ENCODE measurements at regions not wholly inside any gene's neighbourhood (a gene's known extent, or its start where the extent isn't known, plus 50 kb on each side); places are given as distances from the start of the nearest gene placed in this dataset.
"Not testable (repeated sequence)": the region's sequence is repeated elsewhere in the genome, so short reads cannot be mapped to it uniquely, and the experiment has no call there.

DNA sequence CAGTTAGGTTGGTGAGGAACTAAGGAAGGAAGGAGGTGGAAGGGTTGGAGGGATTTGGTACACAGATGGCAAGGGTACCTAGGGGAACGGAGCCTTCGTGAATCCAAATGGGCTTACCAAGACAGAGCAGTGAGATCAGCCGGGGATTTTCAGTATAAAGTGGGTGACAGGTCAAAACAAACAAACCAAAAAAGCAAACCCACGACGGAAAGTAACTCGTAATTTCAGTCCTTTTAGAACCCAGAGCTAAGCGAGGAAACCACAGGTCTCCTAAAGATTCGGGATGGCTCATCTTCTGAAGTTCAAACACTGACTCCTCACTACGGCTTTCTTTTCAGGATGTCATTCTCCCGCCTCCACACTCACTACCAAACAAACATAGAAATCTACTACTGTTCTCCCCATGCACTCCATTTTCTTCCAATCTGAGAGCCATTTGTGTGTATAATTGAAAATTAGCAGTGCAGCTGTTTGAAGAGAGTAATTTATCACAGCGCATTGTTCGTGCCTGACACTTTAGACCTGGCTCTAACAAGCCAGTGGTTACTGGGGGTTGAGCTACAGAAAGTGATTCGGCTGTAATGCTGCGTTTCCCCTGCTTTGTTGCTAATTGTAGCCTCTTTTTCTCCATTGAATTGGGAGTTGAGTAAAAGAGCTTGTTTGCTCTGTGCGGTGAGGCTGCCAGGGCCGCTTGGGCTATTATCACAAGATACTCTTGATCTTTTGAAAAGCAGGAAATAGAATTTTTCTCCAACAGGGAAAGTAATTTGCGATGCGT lies 64.7 kb upstream of the CCDC39 start:
- Histone ChIP-seq H3K4me1 (ENCODE audit: control insufficient read depth, insufficient read depth, low read length, poor library complexity, severe bottlenecking) (no peaks in the 10 kb centered on the region), H3K27ac (ENCODE audit: low read depth, low read length, severe bottlenecking) (no peak overlapping the region), H3K36me3 (ENCODE audit: control insufficient read depth, insufficient read depth, low read length) (no peaks in the 10 kb centered on the region), H3K9me3 (ENCODE audit: control insufficient read depth, low read length) (no peaks in the 10 kb centered on the region), H3K4me3 (ENCODE audit: extremely low read depth, insufficient read depth, low read length, poor library complexity, severe bottlenecking) (no peak overlapping the region)
- 69 to 74% methylated on average over 14 of the region's 18 CpGs for WGBS, 2 experiments (ENCODE audit: insufficient coverage in 2 of 2)

DNA sequence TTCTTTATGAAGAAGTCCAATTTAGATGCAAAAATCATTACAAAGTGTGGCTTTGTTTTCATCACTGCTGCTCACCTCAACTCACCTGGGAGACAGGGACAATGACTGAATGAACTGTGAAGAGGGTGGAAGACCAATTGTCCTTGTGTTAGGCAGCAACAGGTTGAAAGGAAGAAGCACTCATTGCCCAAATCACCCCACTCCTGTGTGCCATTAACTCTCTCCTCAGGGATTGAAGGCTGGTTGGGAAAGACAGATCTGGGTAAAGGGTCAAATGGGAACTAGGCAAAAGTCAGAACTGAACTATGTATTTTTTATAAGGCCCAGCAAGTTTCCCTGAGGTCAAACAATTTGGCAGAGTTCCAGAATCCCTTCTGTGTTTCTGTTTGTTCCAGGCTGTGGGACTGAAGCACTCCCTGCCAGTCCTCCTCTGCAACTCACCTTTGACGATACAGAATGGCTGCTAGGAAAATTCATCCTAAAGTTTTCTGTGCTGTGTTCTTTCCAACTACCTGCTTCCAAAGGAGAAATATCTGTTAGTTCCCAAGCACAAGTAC lies 68.6 kb upstream of the CCDC39 start:
- Histone ChIP-seq H3K9me3 (ENCODE audit: control insufficient read depth, low read length) (no peaks in the 10 kb centered on the region), H3K4me1 (ENCODE audit: control insufficient read depth, insufficient read depth, low read length, poor library complexity, severe bottlenecking) (no peaks in the 10 kb centered on the region), H3K4me3 (ENCODE audit: extremely low read depth, insufficient read depth, low read length, poor library complexity, severe bottlenecking) (no peak overlapping the region), H3K27ac (ENCODE audit: low read depth, low read length, severe bottlenecking) (no peak overlapping the region), H3K36me3 (ENCODE audit: control insufficient read depth, insufficient read depth, low read length) (no peaks in the 10 kb centered on the region)
- 71 to 100% methylated on average over 1 of the region's 1 CpG for WGBS, 2 experiments (ENCODE audit: insufficient coverage in 2 of 2)

DNA sequence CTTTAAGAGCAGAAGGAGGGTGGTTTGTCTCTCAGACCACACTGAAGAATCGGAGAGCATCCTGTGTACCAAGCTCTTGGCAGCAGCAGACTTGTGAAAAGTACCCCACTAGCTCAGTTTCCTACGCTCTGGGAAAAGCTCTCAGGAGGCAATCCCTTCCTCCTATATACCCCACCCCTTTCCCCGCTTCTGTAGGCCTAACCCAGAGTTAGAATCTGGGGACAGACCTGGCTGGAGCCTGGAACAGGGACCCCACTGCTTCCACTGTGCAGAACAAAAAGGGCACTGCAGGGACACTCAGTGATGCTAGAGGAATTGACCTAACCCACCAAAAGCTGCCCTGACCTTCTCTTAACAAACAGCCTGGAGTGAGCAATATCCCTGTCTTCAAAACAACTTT lies 70.0 kb upstream of the CCDC39 start:
- Histone ChIP-seq H3K9me3 (ENCODE audit: control insufficient read depth, low read length) (no peaks in the 10 kb centered on the region), H3K27ac (ENCODE audit: low read depth, low read length, severe bottlenecking) (no peak overlapping the region), H3K36me3 (ENCODE audit: control insufficient read depth, insufficient read depth, low read length) (no peaks in the 10 kb centered on the region), H3K4me3 (ENCODE audit: extremely low read depth, insufficient read depth, low read length, poor library complexity, severe bottlenecking) (no peak overlapping the region), H3K4me1 (ENCODE audit: control insufficient read depth, insufficient read depth, low read length, poor library complexity, severe bottlenecking) (no peaks in the 10 kb centered on the region)
- 28% methylated on average over 2 of the region's 3 CpGs; no CpG with 5 or more reads in 1 of the 2 experiments for WGBS, 2 experiments (ENCODE audit: insufficient coverage in 2 of 2)

DNA sequence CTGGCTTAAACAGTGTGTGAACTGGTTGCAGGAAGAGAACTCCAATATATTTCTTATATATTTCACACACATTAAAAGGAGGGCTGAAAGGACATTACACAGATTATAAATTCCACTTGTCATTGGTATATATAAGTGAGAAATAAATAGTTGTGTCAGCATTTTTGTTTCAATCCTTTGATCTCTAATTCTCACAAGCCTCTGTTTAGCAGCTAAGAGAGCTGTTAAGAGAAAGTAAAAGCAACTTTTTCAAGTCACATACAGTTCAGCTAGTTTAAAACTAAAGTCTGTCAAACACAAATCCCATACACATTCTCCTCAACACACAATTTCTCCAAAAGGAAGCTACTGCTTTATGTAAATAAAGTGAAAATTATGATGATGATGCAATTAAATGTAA lies 70.5 kb upstream of the CCDC39 start:
- H3K36me3 ChIP-seq (ENCODE audit: control insufficient read depth, insufficient read depth, low read length) = no peaks in the 10 kb centered on the region
- H3K27ac ChIP-seq (ENCODE audit: low read depth, low read length, severe bottlenecking) = no peak overlapping the region
- H3K4me3 ChIP-seq (ENCODE audit: extremely low read depth, insufficient read depth, low read length, poor library complexity, severe bottlenecking) = no peak overlapping the region
- no peaks in the 10 kb centered on the region for H3K9me3 ChIP-seq (ENCODE audit: control insufficient read depth, low read length)
- no peaks in the 10 kb centered on the region for H3K4me1 ChIP-seq (ENCODE audit: control insufficient read depth, insufficient read depth, low read length, poor library complexity, severe bottlenecking)

DNA sequence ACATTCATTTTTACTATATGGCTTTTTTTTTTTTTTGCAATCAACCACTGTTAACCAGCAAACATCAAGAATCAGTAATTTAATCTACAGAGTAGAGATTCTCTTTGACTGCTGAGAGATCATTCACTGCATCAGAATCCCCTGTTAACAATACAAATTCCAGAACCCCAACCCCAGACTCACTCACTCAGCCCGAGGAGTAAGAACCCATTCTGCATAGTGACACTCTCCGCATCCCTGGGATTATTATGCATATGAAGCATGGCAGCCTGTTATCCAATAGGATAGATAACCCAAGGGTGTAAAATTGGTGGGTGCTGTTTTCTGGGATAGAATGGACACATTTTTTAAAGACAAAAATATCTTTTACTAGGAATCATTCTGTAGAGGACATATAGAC lies 76.3 kb upstream of the CCDC39 start:
- H3K9me3 ChIP-seq (ENCODE audit: control insufficient read depth, low read length) = no peaks in the 10 kb centered on the region
- no peak overlapping the region for H3K27ac ChIP-seq (ENCODE audit: low read depth, low read length, severe bottlenecking)
- H3K36me3 ChIP-seq (ENCODE audit: control insufficient read depth, insufficient read depth, low read length) = no peaks in the 10 kb centered on the region
- no peak overlapping the region for H3K4me3 ChIP-seq (ENCODE audit: extremely low read depth, insufficient read depth, low read length, poor library complexity, severe bottlenecking)
- no peaks in the 10 kb centered on the region for H3K4me1 ChIP-seq (ENCODE audit: control insufficient read depth, insufficient read depth, low read length, poor library complexity, severe bottlenecking)
- WGBS, 2 experiments (ENCODE audit: insufficient coverage in 2 of 2) = no CpG with 5 or more reads among the region's 2 CpGs

DNA sequence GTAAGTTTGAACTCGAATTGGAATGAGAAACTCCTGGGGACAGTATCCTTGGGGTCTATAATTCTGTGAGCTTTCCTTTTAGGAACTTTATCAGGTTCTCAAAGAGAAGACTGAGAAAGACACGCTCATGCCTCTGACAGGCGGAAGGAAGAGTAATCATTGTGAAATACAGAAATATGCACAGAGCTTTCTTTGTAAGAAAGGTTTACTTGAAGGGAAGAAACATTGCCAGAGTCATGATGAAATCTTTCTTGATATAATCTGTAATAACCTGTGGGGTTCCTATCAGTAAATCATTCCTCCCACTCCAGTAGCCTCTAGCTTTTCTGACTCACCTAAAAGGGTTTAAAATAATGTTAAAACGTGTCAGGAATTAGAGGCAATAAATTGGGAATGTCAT lies 83.6 kb upstream of the CCDC39 start:
- H3K27ac ChIP-seq (ENCODE audit: low read depth, low read length, severe bottlenecking) = no peak overlapping the region
- H3K9me3 ChIP-seq (ENCODE audit: control insufficient read depth, low read length) = no peaks in the 10 kb centered on the region
- H3K36me3 ChIP-seq (ENCODE audit: control insufficient read depth, insufficient read depth, low read length) = no peaks in the 10 kb centered on the region
- H3K4me3 ChIP-seq (ENCODE audit: extremely low read depth, insufficient read depth, low read length, poor library complexity, severe bottlenecking) = no peak overlapping the region
- no peaks in the 10 kb centered on the region for H3K4me1 ChIP-seq (ENCODE audit: control insufficient read depth, insufficient read depth, low read length, poor library complexity, severe bottlenecking)
- WGBS, 2 experiments (ENCODE audit: insufficient coverage in 2 of 2) = 80 to 81% methylated on average over 3 of the region's 4 CpGs

DNA sequence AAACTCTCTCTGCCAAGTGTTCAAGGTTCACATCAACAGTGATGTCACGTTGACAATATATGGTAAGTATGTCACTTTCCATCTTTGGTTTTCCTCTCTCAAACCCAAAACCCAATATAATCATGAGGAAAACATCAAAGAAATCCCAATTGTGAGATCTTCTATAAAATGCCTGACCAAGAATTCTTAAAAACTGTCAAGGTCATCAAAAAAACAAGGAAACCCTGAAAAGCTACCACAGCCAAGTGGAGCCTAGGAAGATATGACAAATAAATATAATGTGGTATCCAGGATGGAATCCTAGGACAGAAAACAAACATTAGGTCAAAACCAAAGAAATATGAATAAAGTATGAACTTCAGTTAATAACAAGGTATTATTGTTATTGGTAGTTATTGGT lies 85.2 kb upstream of the CCDC39 start:
- Histone ChIP-seq H3K36me3 (ENCODE audit: control insufficient read depth, insufficient read depth, low read length) (no peaks in the 10 kb centered on the region), H3K27ac (ENCODE audit: low read depth, low read length, severe bottlenecking) (no peak overlapping the region), H3K4me3 (ENCODE audit: extremely low read depth, insufficient read depth, low read length, poor library complexity, severe bottlenecking) (no peak overlapping the region), H3K9me3 (ENCODE audit: control insufficient read depth, low read length) (no peaks in the 10 kb centered on the region), H3K4me1 (ENCODE audit: control insufficient read depth, insufficient read depth, low read length, poor library complexity, severe bottlenecking) (no peaks in the 10 kb centered on the region)
- no CpG with 5 or more reads among the region's 1 CpG for WGBS, 2 experiments (ENCODE audit: insufficient coverage in 2 of 2)

DNA sequence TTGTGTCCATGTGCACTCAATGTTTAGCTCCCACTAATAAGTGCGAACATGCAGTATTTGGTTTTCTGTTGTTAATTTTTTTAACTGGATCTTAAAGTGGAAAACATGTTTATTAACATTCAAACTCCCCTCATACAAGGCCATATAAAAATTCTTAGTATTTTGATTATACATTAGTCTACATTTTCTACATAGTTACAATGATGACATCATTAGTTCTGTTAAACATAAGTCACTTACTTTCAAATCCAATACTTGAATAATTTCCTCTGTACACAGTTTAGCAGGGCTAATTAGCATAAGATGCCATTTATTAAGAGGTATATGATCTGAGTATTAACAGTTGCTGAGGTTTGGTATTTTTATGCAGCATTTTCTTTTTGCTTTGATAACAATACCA lies 91.3 kb upstream of the CCDC39 start:
- WGBS, 2 experiments (ENCODE audit: insufficient coverage in 2 of 2) = no CpG with 5 or more reads among the region's 1 CpG
- no peaks in the 10 kb centered on the region for H3K9me3 ChIP-seq (ENCODE audit: control insufficient read depth, low read length)

DNA sequence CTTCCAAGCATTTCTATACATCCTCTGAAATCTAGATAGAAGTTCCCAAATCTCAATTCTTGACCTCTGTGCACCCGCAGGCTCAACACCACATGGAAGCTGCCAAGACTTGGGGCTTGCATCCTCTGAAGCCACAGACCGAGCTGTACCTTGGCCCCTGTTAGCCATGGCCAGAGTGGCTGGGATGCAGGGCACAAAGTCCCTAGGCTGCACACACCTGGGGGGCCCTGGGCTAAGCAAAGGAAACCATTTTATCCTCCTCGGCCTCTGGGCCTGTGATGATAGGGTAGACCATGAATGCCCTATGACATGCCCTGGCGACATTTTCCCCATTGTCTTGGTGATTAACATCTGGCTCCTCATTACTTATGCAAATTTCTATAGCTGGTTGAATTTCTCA lies 97.1 kb upstream of the CCDC39 start:
- Histone ChIP-seq H3K27ac (ENCODE audit: low read depth, low read length, severe bottlenecking) (no peak overlapping the region), H3K36me3 (ENCODE audit: control insufficient read depth, insufficient read depth, low read length) (no peaks in the 10 kb centered on the region), H3K4me1 (ENCODE audit: control insufficient read depth, insufficient read depth, low read length, poor library complexity, severe bottlenecking) (no peaks in the 10 kb centered on the region), H3K9me3 (ENCODE audit: control insufficient read depth, low read length) (peaks cover 13% of the 10 kb centered on the region), H3K4me3 (ENCODE audit: extremely low read depth, insufficient read depth, low read length, poor library complexity, severe bottlenecking) (no peak overlapping the region)
- 89 to 90% methylated on average over 2 of the region's 4 CpGs for WGBS, 2 experiments (ENCODE audit: insufficient coverage in 2 of 2)

More for the DNA sequence above, 91.3 kb upstream of the CCDC39 start:
- Histone ChIP-seq H3K27ac (ENCODE audit: low read depth, low read length, severe bottlenecking) (no peak overlapping the region), H3K4me3 (ENCODE audit: extremely low read depth, insufficient read depth, low read length, poor library complexity, severe bottlenecking) (no peak overlapping the region), H3K36me3 (ENCODE audit: control insufficient read depth, insufficient read depth, low read length) (no peaks in the 10 kb centered on the region), H3K4me1 (ENCODE audit: control insufficient read depth, insufficient read depth, low read length, poor library complexity, severe bottlenecking) (no peaks in the 10 kb centered on the region)

DNA sequence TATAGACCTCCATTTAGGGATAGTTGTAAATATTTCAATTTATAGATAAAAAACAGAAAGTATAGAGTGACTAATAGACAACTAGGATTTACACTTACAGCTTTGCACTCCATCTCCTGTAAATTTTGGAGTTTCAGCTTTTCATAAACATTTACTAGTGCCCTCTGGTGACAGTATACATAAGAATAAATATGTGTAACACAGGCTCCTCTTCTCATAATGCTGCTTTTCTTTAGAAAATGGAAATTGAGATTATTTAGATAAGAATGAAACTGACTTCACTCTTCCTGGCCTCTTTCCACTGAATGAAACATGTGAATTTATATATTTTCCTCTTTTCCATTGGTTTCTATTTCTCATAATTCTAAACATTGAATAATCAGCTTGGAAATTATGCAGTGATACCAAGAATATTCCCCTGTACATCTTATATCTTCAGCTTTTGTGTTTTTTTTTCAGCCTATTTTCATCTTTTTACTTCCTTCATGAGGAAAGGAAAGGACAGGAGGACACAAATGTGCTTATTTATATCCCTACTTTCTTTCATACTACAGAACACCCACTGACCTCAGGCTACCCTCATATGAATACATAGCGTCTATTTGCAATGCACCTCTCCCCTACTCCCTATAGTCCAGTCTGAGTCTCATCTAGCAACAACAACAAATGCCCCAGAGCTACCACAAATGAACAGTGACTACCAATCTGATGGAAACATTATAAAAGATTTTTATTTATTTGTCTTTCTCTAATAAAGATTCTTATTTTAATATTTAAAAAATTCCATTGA lies 103.1 kb upstream of the CCDC39 start:
- Histone ChIP-seq H3K36me3 (ENCODE audit: control insufficient read depth, insufficient read depth, low read length) (no peaks in the 10 kb centered on the region), H3K27ac (ENCODE audit: low read depth, low read length, severe bottlenecking) (no peak overlapping the region)
- WGBS, 2 experiments (ENCODE audit: insufficient coverage in 2 of 2) = 40% methylated on average over 1 of the region's 1 CpG; no CpG with 5 or more reads in 1 of the 2 experiments

DNA sequence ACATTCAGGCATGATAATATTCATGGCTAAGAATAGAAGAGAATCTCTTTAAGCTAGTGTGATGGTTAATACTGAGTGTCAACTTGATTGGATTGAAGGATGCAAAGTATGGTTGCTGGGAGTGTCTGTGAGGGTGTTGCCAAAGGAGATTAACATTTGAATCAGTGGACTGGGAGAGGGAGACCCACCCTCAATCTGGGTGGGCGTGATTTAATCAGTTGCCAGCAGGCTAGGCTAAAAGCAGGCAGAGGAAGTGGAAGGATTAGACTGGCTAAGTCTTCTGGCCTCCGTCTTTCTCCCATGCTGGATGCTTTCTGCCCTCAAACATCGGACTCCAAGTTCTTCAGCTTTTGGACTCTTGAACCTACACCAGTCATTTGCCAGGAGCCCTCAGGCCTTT lies 106.9 kb upstream of the CCDC39 start:
- WGBS, 2 experiments (ENCODE audit: insufficient coverage in 2 of 2) = 72 to 74% methylated on average over 3 of the region's 3 CpGs
- H3K36me3 ChIP-seq (ENCODE audit: control insufficient read depth, insufficient read depth, low read length); H3K9me3 ChIP-seq (ENCODE audit: control insufficient read depth, low read length); H3K27ac ChIP-seq (ENCODE audit: low read depth, low read length, severe bottlenecking); H3K4me3 ChIP-seq (ENCODE audit: extremely low read depth, insufficient read depth, low read length, poor library complexity, severe bottlenecking); H3K4me1 ChIP-seq (ENCODE audit: control insufficient read depth, insufficient read depth, low read length, poor library complexity, severe bottlenecking): not testable (repeated sequence)

More for the DNA sequence above, 103.1 kb upstream of the CCDC39 start:
- Histone ChIP-seq H3K4me1 (ENCODE audit: control insufficient read depth, insufficient read depth, low read length, poor library complexity, severe bottlenecking) (no peaks in the 10 kb centered on the region), H3K9me3 (ENCODE audit: control insufficient read depth, low read length) (peaks cover 4% of the 10 kb centered on the region), H3K4me3 (ENCODE audit: extremely low read depth, insufficient read depth, low read length, poor library complexity, severe bottlenecking) (no peak overlapping the region)

Data from mesodermal cell (in vitro differentiated cells).